Suprapubic skin (tissue), 4 donors: ENCODE measurements at regions not wholly inside any gene's neighbourhood (a gene's known extent, or its start where the extent isn't known, plus 50 kb on each side); places are given as distances from the start of the nearest gene placed in this dataset.

Experiments
- POLR2A ChIP-seq, 2 donors: fragments of 450-650 bp; IDR thresholded peaks; one replicate each; pipeline ENCODE4 v1.6.1; 2017; ENCODE audit warnings: antibody characterized with exemption in 2 of 2, mild to moderate bottlenecking in 2 of 2, moderate library complexity in 2 of 2
- POLR2AphosphoS5 ChIP-seq, 3 donors: sonication (generic); formaldehyde crosslinking; IDR thresholded peaks; one replicate each; pipeline ENCODE4 v1.6.1; 2017; ENCODE audit warnings: antibody characterized with exemption in 3 of 3
- TF ChIP-seq, protein P1 (sequence below), 2 donors: fragments of 200-600 bp in 1 of 2; fragments of 450-650 bp in 1 of 2; sonication (generic) in 1 of 2; IDR thresholded peaks; one replicate each; pipeline ENCODE4 v1.5.1; 2016 to 2019; ENCODE audit warnings: antibody characterized with exemption in 2 of 2, mild to moderate bottlenecking in 1 of 2, moderate library complexity in 1 of 2

- TF ChIP-seq, protein P1, sequence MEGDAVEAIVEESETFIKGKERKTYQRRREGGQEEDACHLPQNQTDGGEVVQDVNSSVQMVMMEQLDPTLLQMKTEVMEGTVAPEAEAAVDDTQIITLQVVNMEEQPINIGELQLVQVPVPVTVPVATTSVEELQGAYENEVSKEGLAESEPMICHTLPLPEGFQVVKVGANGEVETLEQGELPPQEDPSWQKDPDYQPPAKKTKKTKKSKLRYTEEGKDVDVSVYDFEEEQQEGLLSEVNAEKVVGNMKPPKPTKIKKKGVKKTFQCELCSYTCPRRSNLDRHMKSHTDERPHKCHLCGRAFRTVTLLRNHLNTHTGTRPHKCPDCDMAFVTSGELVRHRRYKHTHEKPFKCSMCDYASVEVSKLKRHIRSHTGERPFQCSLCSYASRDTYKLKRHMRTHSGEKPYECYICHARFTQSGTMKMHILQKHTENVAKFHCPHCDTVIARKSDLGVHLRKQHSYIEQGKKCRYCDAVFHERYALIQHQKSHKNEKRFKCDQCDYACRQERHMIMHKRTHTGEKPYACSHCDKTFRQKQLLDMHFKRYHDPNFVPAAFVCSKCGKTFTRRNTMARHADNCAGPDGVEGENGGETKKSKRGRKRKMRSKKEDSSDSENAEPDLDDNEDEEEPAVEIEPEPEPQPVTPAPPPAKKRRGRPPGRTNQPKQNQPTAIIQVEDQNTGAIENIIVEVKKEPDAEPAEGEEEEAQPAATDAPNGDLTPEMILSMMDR (IDR thresholded peaks at IDR 0.05) = no peak
- no peak for TF ChIP-seq POLR2A (IDR thresholded peaks at IDR 0.05)
- TF ChIP-seq POLR2AphosphoS5 (IDR thresholded peaks at IDR 0.05) = no peak
These were observed 281.3 kb downstream of the TDRD15 start for GRCh38 chr2:21404827-21405625.
